EH (cell line): ENCODE measurements at regions not wholly inside any gene's neighbourhood (a gene's known extent, or its start where the extent isn't known, plus 50 kb on each side); places are given as distances from the start of the nearest gene placed in this dataset.

ENCODE experiments used
- DNase-seq: peaks from one replicate; pipeline ENCODE4 v3.0.0-alpha.2; 2015; ENCODE audit warnings: low read depth

- no peak for DNase-seq
Observed at GRCh38 chr4:160224049-160224448, 1121.2 kb downstream of the RAPGEF2 start.

- DNase-seq, result no peak
Observed at GRCh38 chr4:160233141-160233540, 1130.3 kb downstream of the RAPGEF2 start.

GRCh38 chr4:160235285-160235684 lies 1132.4 kb downstream of the RAPGEF2 start:
- no peak for DNase-seq

GRCh38 chr4:160235771-160236170 lies 1132.9 kb downstream of the RAPGEF2 start:
- no peak for DNase-seq

- DNase-seq, result no peak
Observed at GRCh38 chr4:160238790-160239189, 1135.9 kb downstream of the RAPGEF2 start.

GRCh38 chr4:160247091-160247656 lies 1144.3 kb downstream of the RAPGEF2 start:
- DNase-seq, result no peak

GRCh38 chr4:160251522-160252170 lies 1148.8 kb downstream of the RAPGEF2 start:
- DNase-seq, result no peak

GRCh38 chr4:160257318-160257717 lies 1154.4 kb downstream of the RAPGEF2 start:
- no peak for DNase-seq

GRCh38 chr4:160265014-160265413 lies 1162.1 kb downstream of the RAPGEF2 start:
- DNase-seq, result no peak

GRCh38 chr4:160265836-160266235 lies 1163.0 kb downstream of the RAPGEF2 start:
- no peak for DNase-seq

GRCh38 chr4:160276785-160277325 lies 1174.0 kb downstream of the RAPGEF2 start:
- no peak for DNase-seq

- no peak for DNase-seq
Observed at GRCh38 chr4:160283081-160283480, 1180.2 kb downstream of the RAPGEF2 start.

- DNase-seq, result no peak
Observed at GRCh38 chr4:160284516-160284915, 1181.6 kb downstream of the RAPGEF2 start.

GRCh38 chr4:160286051-160286450 lies 1183.2 kb downstream of the RAPGEF2 start:
- no peak for DNase-seq

GRCh38 chr4:160296476-160296875 lies 1193.6 kb downstream of the RAPGEF2 start:
- DNase-seq, result no peak

GRCh38 chr4:160299177-160299576 lies 1196.3 kb downstream of the RAPGEF2 start:
- DNase-seq, result no peak

- DNase-seq, result no peak
Observed at GRCh38 chr4:160299608-160300007, 1196.7 kb downstream of the RAPGEF2 start.

GRCh38 chr4:160316036-160316435 lies 1213.2 kb downstream of the RAPGEF2 start:
- DNase-seq, result no peak

- DNase-seq, result no peak
Observed at GRCh38 chr4:160318567-160319220, 1215.8 kb downstream of the RAPGEF2 start.

GRCh38 chr4:160319221-160319867 lies 1216.5 kb downstream of the RAPGEF2 start:
- no peak for DNase-seq

GRCh38 chr4:160319868-160320260 lies 1217.0 kb downstream of the RAPGEF2 start:
- no peak for DNase-seq

- no peak for DNase-seq
Observed at GRCh38 chr4:160326110-160326509, 1223.2 kb downstream of the RAPGEF2 start.

- DNase-seq, result no peak
Observed at GRCh38 chr4:160347197-160347596, 1244.3 kb downstream of the RAPGEF2 start.
